ENCODE measurements at regions not wholly inside any gene's neighbourhood (a gene's known extent, or its start where the extent isn't known, plus 50 kb on each side); places are given as distances from the start of the nearest gene placed in this dataset.
A peak's percentile ranks its signal among the peaks of the same experiment; 100 is the strongest.

GRCh38 chr15:70269991-70270751 is 172.5 kb upstream of the TLE3 start:
- Histone ChIP-seq H3K36me3 (no peaks in the 10 kb centered on the region), H3K27ac (no peak overlapping the region), H3K9me3 (ENCODE audit: low read depth) (no peaks in the 10 kb centered on the region), H3K4me3 (no peak overlapping the region), H3K27me3 (no peaks in the 10 kb centered on the region), H3F3A (ENCODE audit: low read depth) (no peaks in the 10 kb centered on the region), H3K9ac (no peak overlapping the region), H4K20me1 (ENCODE audit: low read depth) (no peaks in the 10 kb centered on the region), H3K4me1 (peaks cover 35% of the 10 kb centered on the region), H3K4me2 (no peak overlapping the region), H3K79me2 (ENCODE audit: low read depth) (no peaks in the 10 kb centered on the region), H2AFZ (replicated peaks) (no peak overlapping the region)
- Mint-ChIP-seq H3K27me3 (ENCODE audit: insufficient read depth, low read depth) (peaks cover 21% of the 10 kb centered on the region), H3K36me3 (no peaks in the 10 kb centered on the region), H3K4me1 (peaks cover 87% of the 10 kb centered on the region), H3K27ac (peak overlapping the region; percentile 20), H3K4me3 (peak overlapping the region; percentile 30), H3K9me3 (peaks cover 2% of the 10 kb centered on the region)
- DNase-seq (ENCODE audit: low spot score) = no peak
- TF ChIP-seq EZH2phosphoT487 (IDR thresholded peaks at IDR 0.05) (no peak), EZH2 (IDR thresholded peaks at IDR 0.05) (no peak), CTCF (IDR thresholded peaks at IDR 0.05) (no peak)

- H3K27me3 ChIP-seq = no peaks in the 10 kb centered on the region
- no peak overlapping the region for H3K27ac ChIP-seq
- no peaks in the 10 kb centered on the region for H3K79me2 ChIP-seq (ENCODE audit: low read depth)
- no peak overlapping the region for H2AFZ ChIP-seq (replicated peaks)
- Mint-ChIP-seq H3K4me1 (peaks cover 89% of the 10 kb centered on the region), H3K36me3 (no peaks in the 10 kb centered on the region), H3K9me3 (peaks cover 2% of the 10 kb centered on the region), H3K27me3 (ENCODE audit: insufficient read depth, low read depth) (peaks cover 22% of the 10 kb centered on the region), H3K4me3 (peak overlapping the region; percentile 30), H3K27ac (peak overlapping the region; percentile 20)
- peaks cover 37% of the 10 kb centered on the region for H3K4me1 ChIP-seq
- H3K4me3 ChIP-seq = no peak overlapping the region
- H3K36me3 ChIP-seq = no peaks in the 10 kb centered on the region
- DNase-seq (ENCODE audit: low spot score) = peak; percentile 48
- H3K4me2 ChIP-seq = no peak overlapping the region
- H3K9me3 ChIP-seq (ENCODE audit: low read depth) = no peaks in the 10 kb centered on the region
- TF ChIP-seq CTCF (IDR thresholded peaks at IDR 0.05) (no peak), EZH2phosphoT487 (IDR thresholded peaks at IDR 0.05) (no peak), EZH2 (IDR thresholded peaks at IDR 0.05) (no peak)
- H3K9ac ChIP-seq = no peak overlapping the region
- no peaks in the 10 kb centered on the region for H4K20me1 ChIP-seq (ENCODE audit: low read depth)
- no peaks in the 10 kb centered on the region for H3F3A ChIP-seq (ENCODE audit: low read depth)
Observed at GRCh38 chr15:70269311-70269911, 171.7 kb upstream of the TLE3 start.

- TF ChIP-seq EZH2 (IDR thresholded peaks at IDR 0.05) (no peak), CTCF (IDR thresholded peaks at IDR 0.05) (no peak), EZH2phosphoT487 (IDR thresholded peaks at IDR 0.05) (no peak)
- Mint-ChIP-seq H3K4me3 (peak overlapping the region; percentile 16), H3K4me1 (peaks cover 94% of the 10 kb centered on the region), H3K27me3 (ENCODE audit: insufficient read depth, low read depth) (peaks cover 22% of the 10 kb centered on the region), H3K36me3 (no peaks in the 10 kb centered on the region), H3K9me3 (peaks cover 2% of the 10 kb centered on the region), H3K27ac (peak overlapping the region; percentile 54)
- Histone ChIP-seq H3K27ac (no peak overlapping the region), H3K4me2 (no peak overlapping the region), H3F3A (ENCODE audit: low read depth) (peaks cover 5% of the 10 kb centered on the region), H3K36me3 (no peaks in the 10 kb centered on the region), H3K27me3 (no peaks in the 10 kb centered on the region), H3K9ac (no peak overlapping the region), H3K4me1 (peaks cover 44% of the 10 kb centered on the region), H3K9me3 (ENCODE audit: low read depth) (no peaks in the 10 kb centered on the region), H4K20me1 (ENCODE audit: low read depth) (no peaks in the 10 kb centered on the region), H3K79me2 (ENCODE audit: low read depth) (no peaks in the 10 kb centered on the region), H2AFZ (replicated peaks) (no peak overlapping the region), H3K4me3 (no peak overlapping the region)
- no peak for DNase-seq (ENCODE audit: low spot score)
Observed at GRCh38 chr15:70268698-70269251, 171.1 kb upstream of the TLE3 start.
